Right atrium auricular region (tissue), 2 donors: ENCODE measurements at regions not wholly inside any gene's neighbourhood (a gene's known extent, or its start where the extent isn't known, plus 50 kb on each side); places are given as distances from the start of the nearest gene placed in this dataset.

Source experiments
- DNase-seq: peaks from one replicate; pipeline ENCODE4 v3.0.0-alpha.2; 2019; ENCODE audit warnings: low spot score
- H3K27ac ChIP-seq, 2 donors: fragments of 200-600 bp; sonication (generic); 1 replicate in 1 of 2; 2 replicates in 1 of 2; pipeline ENCODE4 v1.5.1; 2016 to 2019
- H3K27me3 ChIP-seq, 2 donors: fragments of 200-600 bp; sonication (generic); one replicate each; pipeline versions ENCODE4 v1.5.1 to v1.6.0; 2017 to 2019
- H3K36me3 ChIP-seq: fragments of 200-600 bp; sonication (generic); one replicate; pipeline ENCODE4 v1.5.1; 2016
- H3K4me1 ChIP-seq, 2 donors: fragments of 200-600 bp; sonication (generic); one replicate each; pipeline versions ENCODE4 v1.5.1 to v1.6.0; 2017 to 2019
- H3K4me3 ChIP-seq, 2 donors: fragments of 200-600 bp; sonication (generic); 1 replicate in 1 of 2; 2 replicates in 1 of 2; pipeline ENCODE4 v1.5.1; 2017 to 2019; ENCODE audit warnings: mild to moderate bottlenecking in 1 of 2, moderate library complexity in 1 of 2
- H3K9me3 ChIP-seq, 2 donors: fragments of 200-600 bp; sonication (generic); one replicate each; pipeline ENCODE4 v1.5.1; 2019
- CTCF ChIP-seq, 2 donors: fragments of 200-600 bp; sonication (generic); IDR thresholded peaks; one replicate each; pipeline ENCODE4 v1.5.1; 2019; ENCODE audit warnings: antibody characterized with exemption in 2 of 2

- no peaks in the 10 kb centered on the region for H3K36me3 ChIP-seq
- no peaks in the 10 kb centered on the region for H3K27me3 ChIP-seq
- no peaks in the 10 kb centered on the region for H3K4me1 ChIP-seq
- H3K9me3 ChIP-seq = no peaks in the 10 kb centered on the region
- TF ChIP-seq CTCF (IDR thresholded peaks at IDR 0.05) = no peak
- H3K27ac ChIP-seq = no peak overlapping the region
- no peak overlapping the region for H3K4me3 ChIP-seq
- no peak for DNase-seq
Observed at GRCh38 chr2:45224321-45224992, 215.2 kb upstream of the SIX2 start.

- Histone ChIP-seq H3K4me1 (no peaks in the 10 kb centered on the region), H3K27ac (no peak overlapping the region), H3K36me3 (no peaks in the 10 kb centered on the region), H3K27me3 (no peaks in the 10 kb centered on the region), H3K9me3 (no peaks in the 10 kb centered on the region), H3K4me3 (no peak overlapping the region)
- DNase-seq = no peak
- TF ChIP-seq CTCF (IDR thresholded peaks at IDR 0.05) = no peak
Observed at GRCh38 chr2:45223531-45223930, 214.3 kb upstream of the SIX2 start.

GRCh38 chr2:45220227-45220626 lies 211.0 kb upstream of the SIX2 start:
- Histone ChIP-seq H3K27me3 (no peaks in the 10 kb centered on the region), H3K27ac (no peak overlapping the region), H3K36me3 (no peaks in the 10 kb centered on the region), H3K9me3 (no peaks in the 10 kb centered on the region), H3K4me3 (no peak overlapping the region), H3K4me1 (no peaks in the 10 kb centered on the region)
- TF ChIP-seq CTCF (IDR thresholded peaks at IDR 0.05) = no peak
- no peak for DNase-seq

- Histone ChIP-seq H3K9me3 (no peaks in the 10 kb centered on the region), H3K4me3 (no peak overlapping the region), H3K4me1 (no peaks in the 10 kb centered on the region), H3K36me3 (no peaks in the 10 kb centered on the region), H3K27me3 (no peaks in the 10 kb centered on the region), H3K27ac (no peak overlapping the region)
- no peak for TF ChIP-seq CTCF (IDR thresholded peaks at IDR 0.05)
- DNase-seq = no peak
Observed at GRCh38 chr2:45218931-45219339, 209.7 kb upstream of the SIX2 start.

- Histone ChIP-seq H3K9me3 (no peaks in the 10 kb centered on the region), H3K27ac (no peak overlapping the region), H3K4me3 (no peak overlapping the region), H3K36me3 (no peaks in the 10 kb centered on the region), H3K27me3 (no peaks in the 10 kb centered on the region), H3K4me1 (no peaks in the 10 kb centered on the region)
- DNase-seq = no peak
- no peak for TF ChIP-seq CTCF (IDR thresholded peaks at IDR 0.05)
Observed at GRCh38 chr2:45218297-45218696, 209.0 kb upstream of the SIX2 start.

- Histone ChIP-seq H3K4me1 (no peaks in the 10 kb centered on the region), H3K27ac (no peak overlapping the region), H3K9me3 (no peaks in the 10 kb centered on the region), H3K36me3 (no peaks in the 10 kb centered on the region), H3K27me3 (no peaks in the 10 kb centered on the region), H3K4me3 (no peak overlapping the region)
- TF ChIP-seq CTCF (IDR thresholded peaks at IDR 0.05) = no peak
- no peak for DNase-seq
Observed at GRCh38 chr2:45216118-45216517, 206.9 kb upstream of the SIX2 start.
